ENCODE measurements at regions not wholly inside any gene's neighbourhood (a gene's known extent, or its start where the extent isn't known, plus 50 kb on each side); places are given as distances from the start of the nearest gene placed in this dataset.

DNA sequence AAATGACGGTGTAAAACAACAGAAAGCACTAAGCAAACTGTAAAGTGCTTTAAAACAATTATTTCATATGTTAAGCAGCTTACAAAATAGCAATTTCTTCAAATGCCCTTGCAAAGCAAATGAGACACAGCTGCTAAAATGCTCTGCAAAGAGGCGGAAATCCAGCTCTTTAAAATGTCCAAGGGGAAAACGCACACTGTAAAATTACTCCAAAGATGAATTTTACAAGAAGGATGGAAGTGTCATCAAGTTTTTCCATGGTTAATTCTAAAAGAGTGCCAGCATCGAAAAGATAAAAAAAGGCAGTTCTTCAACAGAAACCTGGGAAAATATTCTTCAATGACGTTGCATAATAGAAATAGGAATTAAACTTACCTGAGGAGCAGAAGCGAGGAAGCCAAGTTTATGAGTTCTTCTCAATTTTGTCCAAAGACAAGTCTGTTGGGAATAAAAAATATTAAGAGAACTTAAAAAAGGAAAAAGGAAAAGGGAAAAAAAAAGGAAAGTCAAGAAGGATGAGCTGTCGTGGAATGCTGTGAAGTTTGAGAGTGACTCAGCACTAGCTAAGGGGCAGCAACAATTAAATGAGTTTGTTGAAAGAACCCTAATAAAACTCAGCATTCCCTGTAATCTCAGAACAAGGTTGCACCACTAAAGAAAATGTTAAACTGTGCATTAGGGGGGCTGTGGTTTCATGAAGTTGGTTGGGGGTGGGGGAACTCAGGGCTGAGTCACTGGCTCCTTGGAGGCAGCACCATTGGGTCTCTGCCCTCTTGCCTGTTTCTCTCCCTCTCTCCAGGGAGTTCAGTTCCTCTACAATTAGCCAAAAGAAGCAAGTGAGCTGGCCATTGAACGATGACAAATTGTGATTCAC lies 64.2 kb upstream of the BLID start:
- TF ChIP-seq GATA2 (IDR thresholded peaks at IDR 0.05; ENCODE audit: low read depth, low read length) = no peak
- TF ChIP-seq GATA3 (IDR thresholded peaks at IDR 0.05; ENCODE audit: low read depth, low read length) = no peak

Measured in SH-SY5Y (cell line).